ENCODE measurements at regions not wholly inside any gene's neighbourhood (a gene's known extent, or its start where the extent isn't known, plus 50 kb on each side); places are given as distances from the start of the nearest gene placed in this dataset.

- no peak for TF ChIP-seq SNAI2 (CRISPR knock-in tag; IDR thresholded peaks at IDR 0.05)
Measured at GRCh38 chr22:48667289-48667688, 1160.4 kb downstream of the BRD1 start (continued).

- ATAC-seq = no peak
- TF ChIP-seq TCF4 (CRISPR knock-in tag; IDR thresholded peaks at IDR 0.05; ENCODE audit: borderline replicate concordance) (no peak), ESRRG (CRISPR knock-in tag; IDR thresholded peaks at IDR 0.05) (no peak), CSRNP3 (CRISPR knock-in tag; IDR thresholded peaks at IDR 0.05) (no peak), POU6F1 (CRISPR knock-in tag; IDR thresholded peaks at IDR 0.05; ENCODE audit: borderline replicate concordance, low read depth) (no peak), ZNF70 (CRISPR knock-in tag; IDR thresholded peaks at IDR 0.05) (no peak), ZNF8 (CRISPR knock-in tag; IDR thresholded peaks at IDR 0.05) (no peak), GLIS3 (CRISPR knock-in tag; IDR thresholded peaks at IDR 0.05) (no peak), TOX (CRISPR knock-in tag; IDR thresholded peaks at IDR 0.05; ENCODE audit: borderline replicate concordance) (no peak), ZFP30 (CRISPR knock-in tag; IDR thresholded peaks at IDR 0.05) (no peak), PPARA (CRISPR knock-in tag; IDR thresholded peaks at IDR 0.05; ENCODE audit: borderline replicate concordance) (no peak), ZNF565 (CRISPR knock-in tag; conservative IDR thresholded peaks at IDR 0.05; ENCODE audit: low read depth) (no peak), ISL1 (CRISPR knock-in tag; IDR thresholded peaks at IDR 0.05) (no peak), ZC3H10 (CRISPR knock-in tag; IDR thresholded peaks at IDR 0.05) (no peak), PATZ1 (CRISPR knock-in tag; IDR thresholded peaks at IDR 0.05; ENCODE audit: borderline replicate concordance) (no peak), TSHZ2 (CRISPR knock-in tag; IDR thresholded peaks at IDR 0.05) (no peak), CREB5 (CRISPR knock-in tag; IDR thresholded peaks at IDR 0.05; ENCODE audit: low read depth) (no peak), BACH2 (CRISPR knock-in tag; IDR thresholded peaks at IDR 0.05; ENCODE audit: borderline replicate concordance) (no peak), RARB (CRISPR knock-in tag; IDR thresholded peaks at IDR 0.05) (no peak), ARNTL (CRISPR knock-in tag; IDR thresholded peaks at IDR 0.05; ENCODE audit: borderline replicate concordance, low read depth) (no peak), ZFP3 (CRISPR knock-in tag; IDR thresholded peaks at IDR 0.05) (no peak)
Measured at GRCh38 chr22:48666620-48667019, 1161.1 kb downstream of the BRD1 start.

GRCh38 chr22:48665311-48665995, 1162.2 kb downstream of the BRD1 start:
- ATAC-seq = no peak
- TF ChIP-seq ZFP3 (CRISPR knock-in tag; IDR thresholded peaks at IDR 0.05) (no peak), OSR1 (CRISPR knock-in tag; IDR thresholded peaks at IDR 0.05) (no peak), ARNTL (CRISPR knock-in tag; IDR thresholded peaks at IDR 0.05; ENCODE audit: borderline replicate concordance, low read depth) (no peak), POU6F1 (CRISPR knock-in tag; IDR thresholded peaks at IDR 0.05; ENCODE audit: borderline replicate concordance, low read depth) (no peak), CSRNP3 (CRISPR knock-in tag; IDR thresholded peaks at IDR 0.05) (no peak), PPARA (CRISPR knock-in tag; IDR thresholded peaks at IDR 0.05; ENCODE audit: borderline replicate concordance) (no peak), ZNF8 (CRISPR knock-in tag; IDR thresholded peaks at IDR 0.05) (no peak), ZC3H10 (CRISPR knock-in tag; IDR thresholded peaks at IDR 0.05) (no peak), PATZ1 (CRISPR knock-in tag; IDR thresholded peaks at IDR 0.05; ENCODE audit: borderline replicate concordance) (no peak), TCF4 (CRISPR knock-in tag; IDR thresholded peaks at IDR 0.05; ENCODE audit: borderline replicate concordance) (no peak), ZFP30 (CRISPR knock-in tag; IDR thresholded peaks at IDR 0.05) (no peak), SNAI2 (CRISPR knock-in tag; IDR thresholded peaks at IDR 0.05) (no peak), ESRRG (CRISPR knock-in tag; IDR thresholded peaks at IDR 0.05) (no peak)

All from SK-N-SH treated with all-trans-retinoic acid at 6 μM for 48 hours (cell line).